Kidney (tissue), 13 donors: ENCODE measurements at regions not wholly inside any gene's neighbourhood (a gene's known extent, or its start where the extent isn't known, plus 50 kb on each side); places are given as distances from the start of the nearest gene placed in this dataset.
A peak's percentile ranks its signal among the peaks of the same experiment; 100 is the strongest.

Experiments used
- DNase-seq, 5 donors: peaks; one replicate each; pipeline ENCODE4 v3.0.0-alpha.2; 2013 to 2020
- FAIRE-seq: peaks from 2 replicates; lab custom pipeline; 2012; peaks lifted over from hg19 to GRCh38; lab: Jason Lieb, UNC
- H3K27ac ChIP-seq, 2 donors: one replicate each; pipeline ENCODE4 v1.7.0; 2013; ENCODE audit warnings: low read depth in 2 of 2, low read length in 2 of 2, inconsistent platforms in 1 of 2
- H3K27me3 ChIP-seq: one replicate; pipeline ENCODE4 v1.7.1; 2013; ENCODE audit warnings: low read length, inconsistent platforms; ENCODE audit not compliant: control insufficient read depth, insufficient read depth
- H3K36me3 ChIP-seq, 3 donors: one replicate each; pipeline versions ENCODE4 v1.7.0 to v1.7.1; 2013; ENCODE audit warnings: low read length in 3 of 3, control low read depth in 1 of 3, inconsistent platforms in 1 of 3; ENCODE audit not compliant: insufficient read depth in 3 of 3, control insufficient read depth in 2 of 3
- H3K4me1 ChIP-seq, 3 donors: one replicate each; pipeline versions ENCODE4 v1.7.0 to v1.7.1; 2013; ENCODE audit warnings: low read length in 3 of 3, inconsistent platforms in 1 of 3, low read depth in 1 of 3; ENCODE audit not compliant: control insufficient read depth in 2 of 3, insufficient read depth in 2 of 3
- H3K4me3 ChIP-seq, 3 donors: one replicate each; pipeline versions ENCODE4 v1.7.0 to v1.8.1; 2013; ENCODE audit warnings: low read length in 3 of 3, control low read depth in 1 of 3, inconsistent platforms in 1 of 3
- H3K9ac ChIP-seq, 3 donors: one replicate each; pipeline versions ENCODE4 v1.7.0 to v1.7.1; 2013; ENCODE audit warnings: low read length in 3 of 3, control low read depth in 1 of 3, inconsistent platforms in 1 of 3
- H3K9me3 ChIP-seq, 3 donors: one replicate each; pipeline versions ENCODE4 v1.7.0 to v1.7.1; 2013; ENCODE audit warnings: low read length in 3 of 3, control low read depth in 1 of 3, inconsistent platforms in 1 of 3; ENCODE audit not compliant: control insufficient read depth in 2 of 3, insufficient read depth in 1 of 3
- CTCF ChIP-seq: IDR thresholded peaks from 3 replicates; pipeline ENCODE4 v1.5.1; 2012; ENCODE audit warnings: mild to moderate bottlenecking, moderate library complexity, borderline replicate concordance; ENCODE audit not compliant: insufficient read depth; ENCODE audit errors: extremely low read depth
- intact Hi-C: fragments of 100-400 bp; cut with DNase I; formaldehyde crosslinking; loops from one replicate; pipeline ENCODE4 v1.11.1; 2022
- donor health status: control.
- donor health status: control.
- donor health status: control.
- donor health status: control.
- donor health status: control.
- donor health status: DM: yes; HTN: yes; CAD: no.
- donor health status: Normal renal cell carcinoma (clear cell type).

- H3K27ac ChIP-seq: no peak overlapping the region
- no peaks in the 10 kb centered on the region for H3K9me3 ChIP-seq
- no peak overlapping the region for H3K9ac ChIP-seq
- H3K4me1 ChIP-seq: no peaks in the 10 kb centered on the region
- no peak for TF ChIP-seq CTCF
- intact Hi-C loops: no loop called here
- no peak for FAIRE-seq
- H3K36me3 ChIP-seq: no peaks in the 10 kb centered on the region
- H3K27me3 ChIP-seq: no peaks in the 10 kb centered on the region
- H3K4me3 ChIP-seq: no peak overlapping the region
- DNase-seq: no peak
These were observed 484.7 kb upstream of the NRP1 start for GRCh38 chr10:33819206-33819605.

- Histone ChIP-seq H3K9me3 (no peaks in the 10 kb centered on the region), H3K27me3 (no peaks in the 10 kb centered on the region), H3K4me1 (no peaks in the 10 kb centered on the region), H3K36me3 (no peaks in the 10 kb centered on the region), H3K9ac (no peak overlapping the region), H3K4me3 (no peak overlapping the region), H3K27ac (no peak overlapping the region)
- FAIRE-seq: no peak
- intact Hi-C loops: no loop called here
- TF ChIP-seq CTCF: no peak
- peak in 1 of 5 donors; percentile 51 for DNase-seq
These were observed 483.9 kb upstream of the NRP1 start for GRCh38 chr10:33818343-33818742.

- no peaks in the 10 kb centered on the region for H3K36me3 ChIP-seq
- no peak overlapping the region for H3K4me3 ChIP-seq
- DNase-seq: no peak
- FAIRE-seq: no peak
- no peaks in the 10 kb centered on the region for H3K27me3 ChIP-seq
- no peaks in the 10 kb centered on the region for H3K9me3 ChIP-seq
- TF ChIP-seq CTCF: no peak
- H3K9ac ChIP-seq: no peak overlapping the region
- no peaks in the 10 kb centered on the region for H3K4me1 ChIP-seq
- intact Hi-C loops: no loop called here
- H3K27ac ChIP-seq: no peak overlapping the region
These were observed 483.1 kb upstream of the NRP1 start for GRCh38 chr10:33817605-33818004.

GRCh38 chr10:33815776-33816175, 481.3 kb upstream of the NRP1 start:
- no peaks in the 10 kb centered on the region for H3K27me3 ChIP-seq
- no peak for TF ChIP-seq CTCF
- FAIRE-seq (no peak), DNase-seq (no peak)
- H3K4me3 ChIP-seq: no peak overlapping the region
- no peaks in the 10 kb centered on the region for H3K9me3 ChIP-seq
- H3K36me3 ChIP-seq: no peaks in the 10 kb centered on the region
- H3K27ac ChIP-seq: no peak overlapping the region
- H3K9ac ChIP-seq: no peak overlapping the region
- intact Hi-C loops: no loop called here
- H3K4me1 ChIP-seq: no peaks in the 10 kb centered on the region
